ENCODE measurements at regions not wholly inside any gene's neighbourhood (a gene's known extent, or its start where the extent isn't known, plus 50 kb on each side); places are given as distances from the start of the nearest gene placed in this dataset.

GRCh38 chr6:127051571-127052260, 66.8 kb upstream of the RSPO3 start:
- H3K9me3 ChIP-seq (ENCODE audit: control insufficient read depth, low read length), result no peaks in the 10 kb centered on the region
- DNase-seq, result peak; percentile 64
- H3K4ac ChIP-seq (ENCODE audit: low read depth in 1 of 2, low read length in 2 of 2), result no peak overlapping the region
- no peak overlapping the region for H4K8ac ChIP-seq (ENCODE audit: low read length)
- H2BK12ac ChIP-seq (ENCODE audit: low read length in 2 of 2), result no peak overlapping the region
- H3K4me1 ChIP-seq (ENCODE audit: control insufficient read depth, insufficient read depth, low read depth, low read length), result no peaks in the 10 kb centered on the region
- H2BK5ac ChIP-seq (ENCODE audit: low read depth, low read length, poor library complexity, severe bottlenecking), result no peak overlapping the region
- no peak overlapping the region for H4K91ac ChIP-seq (ENCODE audit: low read length)
- no peaks in the 10 kb centered on the region for H3K36me3 ChIP-seq (ENCODE audit: control insufficient read depth in 1 of 2, insufficient read depth in 2 of 2, low read depth in 1 of 2, low read length in 2 of 2)
- no peak overlapping the region for H3K4me2 ChIP-seq (ENCODE audit: low read length, poor library complexity, severe bottlenecking)
- no peak overlapping the region for H3K9ac ChIP-seq (ENCODE audit: low read length)
- no peak overlapping the region for H3K18ac ChIP-seq (ENCODE audit: low read depth in 1 of 2, low read length in 2 of 2)
- H3K23ac ChIP-seq (ENCODE audit: low read length in 2 of 2), result no peak overlapping the region
- H3K14ac ChIP-seq (ENCODE audit: low read length in 2 of 2), result no peak overlapping the region
- no peak overlapping the region for H2AK5ac ChIP-seq (ENCODE audit: low read length, severe bottlenecking)
- H2AFZ ChIP-seq (ENCODE audit: low read depth, low read length), result no peak overlapping the region
- H2BK15ac ChIP-seq (ENCODE audit: low read depth, poor library complexity, severe bottlenecking), result no peak overlapping the region
- H3K27me3 ChIP-seq (ENCODE audit: control insufficient read depth in 1 of 2, insufficient read depth in 1 of 2, low read length in 2 of 2), result no peaks in the 10 kb centered on the region
- H3K79me1 ChIP-seq (replicated peaks; ENCODE audit: low read length, poor library complexity, severe bottlenecking), result no peaks in the 10 kb centered on the region
- peak overlapping the region; percentile 47 for H3K27ac ChIP-seq (ENCODE audit: low read length, poor library complexity, severe bottlenecking)
- no peak overlapping the region for H3K4me3 ChIP-seq (ENCODE audit: insufficient read depth in 1 of 2, low read depth in 1 of 2, low read length in 2 of 2)
- H2BK120ac ChIP-seq (ENCODE audit: low read depth, low read length), result no peak overlapping the region

GRCh38 chr6:127053032-127053874, 65.2 kb upstream of the RSPO3 start:
- H3K4me3 ChIP-seq (ENCODE audit: insufficient read depth in 1 of 2, low read depth in 1 of 2, low read length in 2 of 2), result no peak overlapping the region
- no peak overlapping the region for H2BK15ac ChIP-seq (ENCODE audit: low read depth, poor library complexity, severe bottlenecking)
- peak; percentile 35 for DNase-seq
- no peak overlapping the region for H2BK120ac ChIP-seq (ENCODE audit: low read depth, low read length)
- no peak overlapping the region for H2BK12ac ChIP-seq (ENCODE audit: low read length in 2 of 2)
- 0% methylated on average over 1 of the region's 2 CpGs for WGBS
- no peak overlapping the region for H3K4me2 ChIP-seq (ENCODE audit: low read length, poor library complexity, severe bottlenecking)
- H3K27me3 ChIP-seq (ENCODE audit: control insufficient read depth in 1 of 2, insufficient read depth in 1 of 2, low read length in 2 of 2), result no peaks in the 10 kb centered on the region
- no peak overlapping the region for H2AK5ac ChIP-seq (ENCODE audit: low read length, severe bottlenecking)
- H4K8ac ChIP-seq (ENCODE audit: low read length), result no peak overlapping the region
- H3K14ac ChIP-seq (ENCODE audit: low read length in 2 of 2), result no peak overlapping the region
- H2AFZ ChIP-seq (ENCODE audit: low read depth, low read length), result no peak overlapping the region
- peak overlapping the region; percentile 19 for H3K9ac ChIP-seq (ENCODE audit: low read length)
- H3K4me1 ChIP-seq (ENCODE audit: control insufficient read depth, insufficient read depth, low read depth, low read length), result no peaks in the 10 kb centered on the region
- no peak overlapping the region for H3K23ac ChIP-seq (ENCODE audit: low read length in 2 of 2)
- H3K4ac ChIP-seq (ENCODE audit: low read depth in 1 of 2, low read length in 2 of 2), result no peak overlapping the region
- no peak overlapping the region for H4K91ac ChIP-seq (ENCODE audit: low read length)
- no peak overlapping the region for H3K18ac ChIP-seq (ENCODE audit: low read depth in 1 of 2, low read length in 2 of 2)
- peaks cover 8% of the 10 kb centered on the region for H3K9me3 ChIP-seq (ENCODE audit: control insufficient read depth, low read length)
- H2BK5ac ChIP-seq (ENCODE audit: low read depth, low read length, poor library complexity, severe bottlenecking), result no peak overlapping the region
- no peaks in the 10 kb centered on the region for H3K36me3 ChIP-seq (ENCODE audit: control insufficient read depth in 1 of 2, insufficient read depth in 2 of 2, low read depth in 1 of 2, low read length in 2 of 2)
- peak overlapping the region; percentile 88 for H3K27ac ChIP-seq (ENCODE audit: low read length, poor library complexity, severe bottlenecking)
- no peaks in the 10 kb centered on the region for H3K79me1 ChIP-seq (replicated peaks; ENCODE audit: low read length, poor library complexity, severe bottlenecking)

GRCh38 chr6:127053875-127054235, 64.6 kb upstream of the RSPO3 start:
- H3K27ac ChIP-seq (ENCODE audit: low read length, poor library complexity, severe bottlenecking), result peak overlapping the region; percentile 51
- peaks cover 10% of the 10 kb centered on the region for H3K9me3 ChIP-seq (ENCODE audit: control insufficient read depth, low read length)
- H3K4ac ChIP-seq (ENCODE audit: low read depth in 1 of 2, low read length in 2 of 2), result no peak overlapping the region
- H3K27me3 ChIP-seq (ENCODE audit: control insufficient read depth in 1 of 2, insufficient read depth in 1 of 2, low read length in 2 of 2), result no peaks in the 10 kb centered on the region
- no peak overlapping the region for H4K8ac ChIP-seq (ENCODE audit: low read length)
- DNase-seq, result no peak
- H3K79me1 ChIP-seq (replicated peaks; ENCODE audit: low read length, poor library complexity, severe bottlenecking), result no peaks in the 10 kb centered on the region
- H2BK120ac ChIP-seq (ENCODE audit: low read depth, low read length), result no peak overlapping the region
- no peak overlapping the region for H2AK5ac ChIP-seq (ENCODE audit: low read length, severe bottlenecking)
- H4K91ac ChIP-seq (ENCODE audit: low read length), result no peak overlapping the region
- no peak overlapping the region for H3K9ac ChIP-seq (ENCODE audit: low read length)
- H3K4me3 ChIP-seq (ENCODE audit: insufficient read depth in 1 of 2, low read depth in 1 of 2, low read length in 2 of 2), result no peak overlapping the region
- H3K36me3 ChIP-seq (ENCODE audit: control insufficient read depth in 1 of 2, insufficient read depth in 2 of 2, low read depth in 1 of 2, low read length in 2 of 2), result no peaks in the 10 kb centered on the region
- H3K4me2 ChIP-seq (ENCODE audit: low read length, poor library complexity, severe bottlenecking), result no peak overlapping the region
- H3K23ac ChIP-seq (ENCODE audit: low read length in 2 of 2), result no peak overlapping the region
- no peaks in the 10 kb centered on the region for H3K4me1 ChIP-seq (ENCODE audit: control insufficient read depth, insufficient read depth, low read depth, low read length)
- H3K18ac ChIP-seq (ENCODE audit: low read depth in 1 of 2, low read length in 2 of 2), result no peak overlapping the region
- no peak overlapping the region for H2BK5ac ChIP-seq (ENCODE audit: low read depth, low read length, poor library complexity, severe bottlenecking)
- no peak overlapping the region for H2BK12ac ChIP-seq (ENCODE audit: low read length in 2 of 2)
- H2AFZ ChIP-seq (ENCODE audit: low read depth, low read length), result no peak overlapping the region
- H3K14ac ChIP-seq (ENCODE audit: low read length in 2 of 2), result no peak overlapping the region
- H2BK15ac ChIP-seq (ENCODE audit: low read depth, poor library complexity, severe bottlenecking), result no peak overlapping the region
- no CpG with 5 or more reads among the region's 1 CpG for WGBS

- Histone ChIP-seq H2BK5ac (ENCODE audit: low read depth, low read length, poor library complexity, severe bottlenecking) (no peak overlapping the region), H3K4me2 (ENCODE audit: low read length, poor library complexity, severe bottlenecking) (no peak overlapping the region), H2BK120ac (ENCODE audit: low read depth, low read length) (no peak overlapping the region), H2BK12ac (ENCODE audit: low read length in 2 of 2) (no peak overlapping the region), H2AK5ac (ENCODE audit: low read length, severe bottlenecking) (no peak overlapping the region), H3K36me3 (ENCODE audit: control insufficient read depth in 1 of 2, insufficient read depth in 2 of 2, low read depth in 1 of 2, low read length in 2 of 2) (no peaks in the 10 kb centered on the region), H4K91ac (ENCODE audit: low read length) (no peak overlapping the region), H3K9me3 (ENCODE audit: control insufficient read depth, low read length) (peaks cover 34% of the 10 kb centered on the region), H2AFZ (ENCODE audit: low read depth, low read length) (no peak overlapping the region), H3K18ac (ENCODE audit: low read depth in 1 of 2, low read length in 2 of 2) (no peak overlapping the region), H3K79me1 (replicated peaks; ENCODE audit: low read length, poor library complexity, severe bottlenecking) (no peaks in the 10 kb centered on the region), H3K23ac (ENCODE audit: low read length in 2 of 2) (no peak overlapping the region), H3K27me3 (ENCODE audit: control insufficient read depth in 1 of 2, insufficient read depth in 1 of 2, low read length in 2 of 2) (no peaks in the 10 kb centered on the region), H2BK15ac (ENCODE audit: low read depth, poor library complexity, severe bottlenecking) (no peak overlapping the region), H3K4ac (ENCODE audit: low read depth in 1 of 2, low read length in 2 of 2) (no peak overlapping the region), H3K4me1 (ENCODE audit: control insufficient read depth, insufficient read depth, low read depth, low read length) (no peaks in the 10 kb centered on the region), H3K9ac (ENCODE audit: low read length) (no peak overlapping the region), H3K14ac (ENCODE audit: low read length in 2 of 2) (no peak overlapping the region), H3K27ac (ENCODE audit: low read length, poor library complexity, severe bottlenecking) (peak overlapping the region; percentile 29), H4K8ac (ENCODE audit: low read length) (no peak overlapping the region), H3K4me3 (ENCODE audit: insufficient read depth in 1 of 2, low read depth in 1 of 2, low read length in 2 of 2) (no peak overlapping the region)
- no CpG with 5 or more reads among the region's 2 CpGs for WGBS
- peak; percentile 52 for DNase-seq
Observed at GRCh38 chr6:127058027-127058426, 60.4 kb upstream of the RSPO3 start.

Data from mesenchymal stem cell (in vitro differentiated cells and primary cell).